IMR-90 (cell line): ENCODE measurements at regions not wholly inside any gene's neighbourhood (a gene's known extent, or its start where the extent isn't known, plus 50 kb on each side); places are given as distances from the start of the nearest gene placed in this dataset.

Experiments
- ATAC-seq: fragments of 200-7000 bp; cut with Tn5 transposase; 2 replicates; pipeline ENCODE4 v1.9.1; 2020; ENCODE audit warnings: low read depth, mild to moderate bottlenecking, moderate library complexity
- BruUV-seq: library from RNA; stranded (reverse); fragments of 400-500 nt; replicated peaks from 2 replicates; lab custom pipeline; 2021; lab: Mats Ljungman, UMichigan
- CTCF ChIA-PET: fragments of 300-600 bp; formaldehyde crosslinking; extraction: SDS; loops from one replicate; lab custom pipeline; 2021; ENCODE audit warnings: antibody characterized with exemption; lab: Yijun Ruan, JAX
- POLR2A ChIA-PET: fragments of 300-600 bp; sonication (Branson Sonifier 250); formaldehyde crosslinking; loops from one replicate; lab custom pipeline; 2022; ENCODE audit warnings: antibody characterized with exemption; ENCODE audit not compliant: unreplicated experiment; lab: Charles Lee
- DNase-seq: peaks from one replicate; pipeline ENCODE4 v3.0.0; 2013
- H2AFZ ChIP-seq: replicated peaks from 2 replicates; pipeline ENCODE3; 2013; ENCODE audit warnings: low read length, mild to moderate bottlenecking; ENCODE audit not compliant: poor library complexity
- H2AK5ac ChIP-seq: 2 replicates; pipeline ENCODE4 v1.6.1; 2013; ENCODE audit warnings: low read depth, low read length, inconsistent platforms
- H2AK9ac ChIP-seq: replicated peaks from 2 replicates; pipeline ENCODE3; 2013; ENCODE audit warnings: mild to moderate bottlenecking, low read depth, low read length, moderate library complexity; ENCODE audit not compliant: poor library complexity
- H2BK120ac ChIP-seq: 2 replicates; pipeline ENCODE4 v1.6.1; 2013; ENCODE audit warnings: low read depth, low read length, inconsistent platforms
- H2BK15ac ChIP-seq: 3 replicates; pipeline ENCODE4 v1.6.1; 2013; ENCODE audit warnings: low read depth, low read length, inconsistent platforms
- H2BK20ac ChIP-seq: 2 replicates; pipeline ENCODE4 v1.6.1; 2013; ENCODE audit warnings: low read depth, mild to moderate bottlenecking, inconsistent platforms, low read length, moderate library complexity
- H2BK5ac ChIP-seq: 2 replicates; pipeline ENCODE4 v1.6.1; 2013; ENCODE audit warnings: mild to moderate bottlenecking, low read depth, low read length, inconsistent platforms; ENCODE audit not compliant: poor library complexity, severe bottlenecking
- H3K14ac ChIP-seq: replicated peaks from 2 replicates; pipeline ENCODE4 v1.6.1; 2013; ENCODE audit warnings: low read depth, low read length, inconsistent platforms
- H3K18ac ChIP-seq: 2 replicates; pipeline ENCODE4 v1.6.1; 2013; ENCODE audit warnings: low read depth, low read length, control low read depth
- H3K23ac ChIP-seq: 2 replicates; pipeline ENCODE4 v1.6.1; 2013; ENCODE audit warnings: low read depth, low read length, inconsistent platforms
- H3K27ac ChIP-seq: 2 replicates; pipeline ENCODE4 v1.5.1; 2013; ENCODE audit warnings: mild to moderate bottlenecking, control low read depth, low read length; ENCODE audit not compliant: insufficient read depth
- H3K27me3 ChIP-seq: 2 replicates; pipeline ENCODE4 v1.6.1; 2013; ENCODE audit warnings: low read length; ENCODE audit not compliant: control insufficient read depth, insufficient read depth
- H3K36me3 ChIP-seq: 2 replicates; pipeline ENCODE4 v1.6.1; 2013; ENCODE audit warnings: low read length, mixed read lengths; ENCODE audit not compliant: control insufficient read depth, insufficient read depth
- H3K4ac ChIP-seq: 2 replicates; pipeline ENCODE4 v1.6.1; 2013; ENCODE audit warnings: low read depth, low read length, inconsistent platforms
- H3K4me1 ChIP-seq: 2 replicates; pipeline ENCODE4 v1.6.1; 2013; ENCODE audit warnings: low read length, mixed read lengths; ENCODE audit not compliant: control insufficient read depth, insufficient read depth
- H3K4me2 ChIP-seq: 2 replicates; pipeline ENCODE4 v1.6.1; 2013; ENCODE audit warnings: low read depth, mild to moderate bottlenecking, control low read depth, low read length, moderate library complexity
- H3K4me3 ChIP-seq: 2 replicates; pipeline ENCODE4 v1.5.1; 2013; ENCODE audit warnings: low read depth, mild to moderate bottlenecking, control low read depth, low read length, moderate library complexity; ENCODE audit not compliant: insufficient read depth
- H3K56ac ChIP-seq: 2 replicates; pipeline ENCODE4 v1.6.1; 2013; ENCODE audit warnings: low read length, inconsistent platforms; ENCODE audit not compliant: insufficient read depth; ENCODE audit errors: extremely low read depth
- H3K79me1 ChIP-seq, 2 experiments: 2 replicates each; pipeline ENCODE4 v1.6.1; 2013; ENCODE audit warnings: low read length in 2 of 2, inconsistent platforms in 1 of 2, low read depth in 1 of 2
- H3K9ac ChIP-seq: 2 replicates; pipeline ENCODE4 v1.6.1; 2013; ENCODE audit warnings: low read depth, low read length, control low read depth
- H3K9me1 ChIP-seq: 2 replicates; pipeline ENCODE4 v1.6.1; 2013; ENCODE audit warnings: low read length, inconsistent platforms; ENCODE audit not compliant: insufficient read depth
- H3K9me3 ChIP-seq: 2 replicates; pipeline ENCODE4 v1.6.1; 2013; ENCODE audit warnings: low read length; ENCODE audit not compliant: control insufficient read depth, insufficient read depth
- H4K20me1 ChIP-seq: 2 replicates; pipeline ENCODE4 v1.6.1; 2013; ENCODE audit warnings: low read length, inconsistent platforms; ENCODE audit not compliant: insufficient read depth
- H4K5ac ChIP-seq: 2 replicates; pipeline ENCODE4 v1.6.1; 2013; ENCODE audit warnings: mild to moderate bottlenecking, low read depth, low read length, control low read depth
- H4K8ac ChIP-seq, 2 experiments: 2 replicates each; pipeline ENCODE4 v1.6.1; 2013; ENCODE audit warnings: low read depth in 2 of 2, low read length in 2 of 2, control low read depth in 1 of 2, inconsistent platforms in 1 of 2
- H4K91ac ChIP-seq: 2 replicates; pipeline ENCODE4 v1.6.1; 2013; ENCODE audit warnings: low read depth, low read length, inconsistent platforms; ENCODE audit not compliant: insufficient read depth
- BHLHE40 ChIP-seq: fragments of 150-350 bp; IDR thresholded peaks from 2 replicates; pipeline ENCODE4 v1.6.1; 2016; ENCODE audit warnings: mild to moderate bottlenecking, low read depth, low read length
- CEBPB ChIP-seq: IDR thresholded peaks from 2 replicates; pipeline ENCODE4 v1.6.1; 2012; ENCODE audit warnings: low read depth, low read length, improper control_type of control experiment
- CHD1 ChIP-seq: IDR thresholded peaks from 2 replicates; pipeline ENCODE4 v1.6.1; 2012; ENCODE audit warnings: low read depth, low read length, improper control_type of control experiment
- MAFK ChIP-seq: IDR thresholded peaks from 2 replicates; pipeline ENCODE4 v1.6.1; 2012; ENCODE audit warnings: low read depth, low read length, improper control_type of control experiment
- MAZ ChIP-seq: IDR thresholded peaks from 2 replicates; pipeline ENCODE4 v1.6.1; 2012; ENCODE audit warnings: low read depth, mild to moderate bottlenecking, low read length, improper control_type of control experiment, moderate library complexity, borderline replicate concordance
- MXI1 ChIP-seq: IDR thresholded peaks from 2 replicates; pipeline ENCODE4 v1.6.1; 2012; ENCODE audit warnings: low read depth, mild to moderate bottlenecking, low read length, moderate library complexity, borderline replicate concordance
- NFE2L2 ChIP-seq: fragments of 150-350 bp; IDR thresholded peaks from 2 replicates; pipeline ENCODE4 v1.6.1; 2016; ENCODE audit warnings: low read depth, mild to moderate bottlenecking, low read length
- POLR2A ChIP-seq: IDR thresholded peaks from 2 replicates; pipeline ENCODE4 v1.6.1; 2012; ENCODE audit warnings: mild to moderate bottlenecking, low read depth, low read length
- RAD21 ChIP-seq: IDR thresholded peaks from 2 replicates; pipeline ENCODE4 v1.6.1; 2012; ENCODE audit warnings: low read length, improper control_type of control experiment
- RCOR1 ChIP-seq: IDR thresholded peaks from 2 replicates; pipeline ENCODE4 v1.6.1; 2012; ENCODE audit warnings: mild to moderate bottlenecking, low read length, improper control_type of control experiment; ENCODE audit not compliant: insufficient replicate concordance
- RFX5 ChIP-seq: IDR thresholded peaks from 2 replicates; pipeline ENCODE4 v1.8.0; 2012; ENCODE audit warnings: low read depth, mild to moderate bottlenecking, low read length, moderate library complexity
- SMC3 ChIP-seq: fragments of 150-350 bp; IDR thresholded peaks from 2 replicates; pipeline ENCODE4 v1.6.1; 2016; ENCODE audit warnings: low read depth, mild to moderate bottlenecking, antibody characterized with exemption, low read length, moderate library complexity
- USF2 ChIP-seq: fragments of 150-350 bp; IDR thresholded peaks from 2 replicates; pipeline ENCODE4 v1.6.1; 2017; ENCODE audit warnings: mild to moderate bottlenecking, antibody characterized with exemption, low read length, low read depth
- WGBS, 2 experiments: methylation state at CpG; one replicate each; pipeline versions ENCODE4 v1.1.5 to v1.1.7; 2013; ENCODE audit warnings: missing lambda C conversion rate in 2 of 2; ENCODE audit not compliant: insufficient read length in 1 of 2; ENCODE audit errors: extremely low coverage in 2 of 2; 5-methylcytosine and 5-hydroxymethylcytosine counted together
- dilution Hi-C: fragments of 300-500 bp; cut with HindIII; formaldehyde crosslinking; loops from one replicate; pipeline ENCODE4 v1.14.3; 2018; ENCODE audit warnings: low sequenced_read_pairs; ENCODE audit not compliant: unreplicated experiment
- in situ Hi-C: fragments of 300-500 bp; cut with MboI; formaldehyde crosslinking; loops from 3 replicates; pipeline ENCODE4 v1.14.3; 2019; ENCODE audit warnings: low sequenced_read_pairs, inconsistent platforms, mixed read lengths
- intact Hi-C: fragments of 100-400 bp; cut with micrococcal nuclease; formaldehyde crosslinking; loops from 2 replicates; pipeline ENCODE4 v1.10.0; 2022
- TF ChIP-seq, protein P1 (sequence below): fragments of 150-350 bp; IDR thresholded peaks from 2 replicates; pipeline ENCODE4 v1.6.1; 2016; ENCODE audit warnings: low read depth, mild to moderate bottlenecking, low read length, moderate library complexity, borderline replicate concordance
- TF ChIP-seq, protein P2 (sequence below): conservative IDR thresholded peaks from 2 replicates; pipeline ENCODE4 v1.5.1; 2012; ENCODE audit warnings: mild to moderate bottlenecking, low read depth, low read length, improper control_type of control experiment

GRCh38 chr1:96464522-96464921 is 257.1 kb upstream of the PTBP2 start:
- in situ Hi-C loops (no loop called here), dilution Hi-C loops (no loop called here), intact Hi-C loops (no loop called here)
- no peaks in the 10 kb centered on the region for H3K9me3 ChIP-seq
- no peaks in the 10 kb centered on the region; the same call in 1 of the 2 replicates for H3K27me3 ChIP-seq
- no peak overlapping the region for H2AK5ac ChIP-seq
- H4K91ac ChIP-seq, result no peak overlapping the region
- no peaks in the 10 kb centered on the region for H3K9me1 ChIP-seq
- no peak overlapping the region for H2BK120ac ChIP-seq
- no peaks in the 10 kb centered on the region for H4K20me1 ChIP-seq
- DNase-seq (no peak), ATAC-seq (no peak)
- no peak overlapping the region for H2BK15ac ChIP-seq
- H4K5ac ChIP-seq, result no peak overlapping the region
- H2BK20ac ChIP-seq, result no peak overlapping the region
- H3K79me1 ChIP-seq, result no peaks in the 10 kb centered on the region
- H3K23ac ChIP-seq, result no peak overlapping the region
- no peak overlapping the region for H3K9ac ChIP-seq
- POLR2A ChIA-PET, result no interaction called here
- no peak overlapping the region for H2AK9ac ChIP-seq
- H3K4me3 ChIP-seq, result no peak overlapping the region
- H2AFZ ChIP-seq, result no peak overlapping the region
- H3K4me1 ChIP-seq, result no peaks in the 10 kb centered on the region
- no peak overlapping the region for H3K27ac ChIP-seq
- H2BK5ac ChIP-seq, result no peak overlapping the region
- no peak overlapping the region for H3K18ac ChIP-seq
- TF ChIP-seq POLR2A, result no peak
- no peak for TF ChIP-seq BHLHE40
- TF ChIP-seq MAZ, result no peak
- no peak for TF ChIP-seq MAFK
- TF ChIP-seq NFE2L2, result no peak
- TF ChIP-seq RCOR1, result no peak
- TF ChIP-seq CHD1, result no peak
- TF ChIP-seq SMC3, result no peak
- TF ChIP-seq USF2, result no peak
- no peak for TF ChIP-seq MXI1
- no peak for TF ChIP-seq RAD21
- no peak for TF ChIP-seq RFX5
- TF ChIP-seq, protein P1, sequence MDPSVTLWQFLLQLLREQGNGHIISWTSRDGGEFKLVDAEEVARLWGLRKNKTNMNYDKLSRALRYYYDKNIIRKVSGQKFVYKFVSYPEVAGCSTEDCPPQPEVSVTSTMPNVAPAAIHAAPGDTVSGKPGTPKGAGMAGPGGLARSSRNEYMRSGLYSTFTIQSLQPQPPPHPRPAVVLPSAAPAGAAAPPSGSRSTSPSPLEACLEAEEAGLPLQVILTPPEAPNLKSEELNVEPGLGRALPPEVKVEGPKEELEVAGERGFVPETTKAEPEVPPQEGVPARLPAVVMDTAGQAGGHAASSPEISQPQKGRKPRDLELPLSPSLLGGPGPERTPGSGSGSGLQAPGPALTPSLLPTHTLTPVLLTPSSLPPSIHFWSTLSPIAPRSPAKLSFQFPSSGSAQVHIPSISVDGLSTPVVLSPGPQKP, result no peak
- no peak for TF ChIP-seq CEBPB
- TF ChIP-seq, protein P2, sequence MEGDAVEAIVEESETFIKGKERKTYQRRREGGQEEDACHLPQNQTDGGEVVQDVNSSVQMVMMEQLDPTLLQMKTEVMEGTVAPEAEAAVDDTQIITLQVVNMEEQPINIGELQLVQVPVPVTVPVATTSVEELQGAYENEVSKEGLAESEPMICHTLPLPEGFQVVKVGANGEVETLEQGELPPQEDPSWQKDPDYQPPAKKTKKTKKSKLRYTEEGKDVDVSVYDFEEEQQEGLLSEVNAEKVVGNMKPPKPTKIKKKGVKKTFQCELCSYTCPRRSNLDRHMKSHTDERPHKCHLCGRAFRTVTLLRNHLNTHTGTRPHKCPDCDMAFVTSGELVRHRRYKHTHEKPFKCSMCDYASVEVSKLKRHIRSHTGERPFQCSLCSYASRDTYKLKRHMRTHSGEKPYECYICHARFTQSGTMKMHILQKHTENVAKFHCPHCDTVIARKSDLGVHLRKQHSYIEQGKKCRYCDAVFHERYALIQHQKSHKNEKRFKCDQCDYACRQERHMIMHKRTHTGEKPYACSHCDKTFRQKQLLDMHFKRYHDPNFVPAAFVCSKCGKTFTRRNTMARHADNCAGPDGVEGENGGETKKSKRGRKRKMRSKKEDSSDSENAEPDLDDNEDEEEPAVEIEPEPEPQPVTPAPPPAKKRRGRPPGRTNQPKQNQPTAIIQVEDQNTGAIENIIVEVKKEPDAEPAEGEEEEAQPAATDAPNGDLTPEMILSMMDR, result no peak
- CTCF ChIA-PET, result no interaction called here
- no peaks in the 10 kb centered on the region for H3K36me3 ChIP-seq
- no peak overlapping the region for H4K8ac ChIP-seq
- no peak overlapping the region for H3K56ac ChIP-seq
- no TSS peak for BruUV-seq
- no peak overlapping the region for H3K4me2 ChIP-seq
- WGBS, 2 experiments, result no CpG with 5 or more reads among the region's 5 CpGs
- H3K14ac ChIP-seq, result no peak overlapping the region
- no peak overlapping the region for H3K4ac ChIP-seq
